MM.1S (cell line): ENCODE measurements at regions not wholly inside any gene's neighbourhood (a gene's known extent, or its start where the extent isn't known, plus 50 kb on each side); places are given as distances from the start of the nearest gene placed in this dataset.

Source experiments
- DNase-seq: peaks from one replicate; pipeline ENCODE4 v3.0.0-alpha.2; 2015
- H2AFZ ChIP-seq: fragments of 300-600 bp; sonication (generic); 2 replicates; pipeline ENCODE4 v1.6.0; 2016; ENCODE audit warnings: antibody characterized with exemption, low read length
- H3F3A ChIP-seq: fragments of 300-600 bp; sonication (generic); 2 replicates; pipeline ENCODE4 v1.6.1; 2016; ENCODE audit warnings: mild to moderate bottlenecking, antibody characterized with exemption, low read length, moderate library complexity, mixed read lengths; ENCODE audit not compliant: insufficient read depth
- H3K27ac ChIP-seq: fragments of 300-600 bp; sonication (generic); 2 replicates; pipeline ENCODE4 v1.5.1; 2016; ENCODE audit warnings: mild to moderate bottlenecking, low read length
- H3K27me3 ChIP-seq: fragments of 300-600 bp; sonication (generic); replicated peaks from 2 replicates; pipeline ENCODE4 v1.6.0; 2016; ENCODE audit warnings: low read length; ENCODE audit not compliant: insufficient read depth
- H3K36me3 ChIP-seq: fragments of 300-600 bp; sonication (generic); replicated peaks from 2 replicates; pipeline ENCODE4 v1.6.1; 2016; ENCODE audit warnings: mild to moderate bottlenecking, low read length, mixed read lengths; ENCODE audit not compliant: insufficient read depth
- H3K4me1 ChIP-seq: fragments of 300-600 bp; sonication (generic); 2 replicates; pipeline ENCODE4 v1.6.1; 2016; ENCODE audit warnings: low read length, mixed read lengths
- H3K4me2 ChIP-seq: fragments of 300-600 bp; sonication (generic); 2 replicates; pipeline ENCODE4 v1.6.0; 2016; ENCODE audit warnings: low read depth, low read length
- H3K4me3 ChIP-seq: fragments of 300-600 bp; sonication (generic); 2 replicates; pipeline ENCODE4 v1.5.1; 2016; ENCODE audit warnings: low read length, mixed read lengths
- H3K79me2 ChIP-seq: fragments of 300-600 bp; sonication (generic); 2 replicates; pipeline ENCODE4 v1.6.1; 2016; ENCODE audit warnings: mixed run types, low read length, mixed read lengths
- H3K9ac ChIP-seq: fragments of 300-600 bp; sonication (generic); 2 replicates; pipeline ENCODE4 v1.6.1; 2016; ENCODE audit warnings: low read length, mixed read lengths
- H3K9me2 ChIP-seq: fragments of 300-600 bp; sonication (generic); replicated peaks from 2 replicates; pipeline ENCODE4 v1.6.1; 2016; ENCODE audit warnings: mild to moderate bottlenecking, low read length, mixed read lengths; ENCODE audit not compliant: insufficient read depth
- H3K9me3 ChIP-seq: fragments of 300-600 bp; sonication (generic); replicated peaks from 2 replicates; pipeline ENCODE4 v1.6.1; 2016; ENCODE audit warnings: mild to moderate bottlenecking, low read length, mixed read lengths; ENCODE audit not compliant: insufficient read depth
- H4K20me1 ChIP-seq: fragments of 300-600 bp; sonication (generic); 2 replicates; pipeline ENCODE4 v1.6.1; 2016; ENCODE audit warnings: mild to moderate bottlenecking, low read length, moderate library complexity, mixed read lengths; ENCODE audit not compliant: insufficient read depth
- EZH2 ChIP-seq: fragments of 300-600 bp; sonication (generic); optimal IDR thresholded peaks from 2 replicates; pipeline ENCODE3; 2017; ENCODE audit warnings: low read depth, mild to moderate bottlenecking, antibody characterized with exemption, low read length, mixed read lengths
- EZH2phosphoT487 ChIP-seq: fragments of 300-600 bp; sonication (generic); IDR thresholded peaks from 2 replicates; pipeline ENCODE4 v1.6.1; 2018; ENCODE audit warnings: antibody characterized with exemption, low read length
- TF ChIP-seq, protein P1 (sequence below): fragments of 300-600 bp; sonication (generic); IDR thresholded peaks from 2 replicates; pipeline ENCODE4 v1.5.1; 2016; ENCODE audit warnings: antibody characterized with exemption, low read length, mixed read lengths

DNA sequence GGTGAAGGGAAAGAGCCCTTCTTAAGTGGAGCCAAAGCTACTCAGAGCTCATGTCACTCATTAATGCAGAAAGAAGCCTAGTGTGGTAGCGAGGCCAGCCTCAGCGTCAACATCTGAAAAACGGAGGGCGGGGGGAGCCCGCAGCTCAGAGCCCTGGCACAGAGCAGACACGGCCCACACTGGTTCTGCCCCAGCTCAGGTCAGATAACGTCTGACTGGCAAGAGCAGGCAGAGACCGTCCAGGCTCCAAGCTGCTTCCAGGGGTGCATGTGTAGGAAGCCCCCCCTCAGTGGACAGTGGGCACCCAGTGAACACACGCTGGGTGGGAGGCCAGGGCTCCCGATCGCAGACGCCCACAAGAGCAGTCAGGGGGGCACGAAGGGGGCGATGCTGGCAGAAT, 100.8 kb downstream of the SHANK2 start:
- peaks cover 74% of the 10 kb centered on the region for H3K27me3 ChIP-seq
- H4K20me1 ChIP-seq = no peaks in the 10 kb centered on the region
- no peaks in the 10 kb centered on the region for H3K79me2 ChIP-seq
- H3F3A ChIP-seq = no peaks in the 10 kb centered on the region
- no peaks in the 10 kb centered on the region for H3K4me1 ChIP-seq
- H3K27ac ChIP-seq = no peak overlapping the region
- H3K4me3 ChIP-seq = no peak overlapping the region
- H3K9me3 ChIP-seq = no peaks in the 10 kb centered on the region
- H2AFZ ChIP-seq = no peak overlapping the region
- no peaks in the 10 kb centered on the region for H3K36me3 ChIP-seq
- TF ChIP-seq EZH2 = no peak
- TF ChIP-seq EZH2phosphoT487 = no peak
- TF ChIP-seq, protein P1, sequence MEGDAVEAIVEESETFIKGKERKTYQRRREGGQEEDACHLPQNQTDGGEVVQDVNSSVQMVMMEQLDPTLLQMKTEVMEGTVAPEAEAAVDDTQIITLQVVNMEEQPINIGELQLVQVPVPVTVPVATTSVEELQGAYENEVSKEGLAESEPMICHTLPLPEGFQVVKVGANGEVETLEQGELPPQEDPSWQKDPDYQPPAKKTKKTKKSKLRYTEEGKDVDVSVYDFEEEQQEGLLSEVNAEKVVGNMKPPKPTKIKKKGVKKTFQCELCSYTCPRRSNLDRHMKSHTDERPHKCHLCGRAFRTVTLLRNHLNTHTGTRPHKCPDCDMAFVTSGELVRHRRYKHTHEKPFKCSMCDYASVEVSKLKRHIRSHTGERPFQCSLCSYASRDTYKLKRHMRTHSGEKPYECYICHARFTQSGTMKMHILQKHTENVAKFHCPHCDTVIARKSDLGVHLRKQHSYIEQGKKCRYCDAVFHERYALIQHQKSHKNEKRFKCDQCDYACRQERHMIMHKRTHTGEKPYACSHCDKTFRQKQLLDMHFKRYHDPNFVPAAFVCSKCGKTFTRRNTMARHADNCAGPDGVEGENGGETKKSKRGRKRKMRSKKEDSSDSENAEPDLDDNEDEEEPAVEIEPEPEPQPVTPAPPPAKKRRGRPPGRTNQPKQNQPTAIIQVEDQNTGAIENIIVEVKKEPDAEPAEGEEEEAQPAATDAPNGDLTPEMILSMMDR = no peak
- H3K4me2 ChIP-seq = no peak overlapping the region
- DNase-seq = no peak
- H3K9me2 ChIP-seq = no peaks in the 10 kb centered on the region
- no peak overlapping the region for H3K9ac ChIP-seq

DNA sequence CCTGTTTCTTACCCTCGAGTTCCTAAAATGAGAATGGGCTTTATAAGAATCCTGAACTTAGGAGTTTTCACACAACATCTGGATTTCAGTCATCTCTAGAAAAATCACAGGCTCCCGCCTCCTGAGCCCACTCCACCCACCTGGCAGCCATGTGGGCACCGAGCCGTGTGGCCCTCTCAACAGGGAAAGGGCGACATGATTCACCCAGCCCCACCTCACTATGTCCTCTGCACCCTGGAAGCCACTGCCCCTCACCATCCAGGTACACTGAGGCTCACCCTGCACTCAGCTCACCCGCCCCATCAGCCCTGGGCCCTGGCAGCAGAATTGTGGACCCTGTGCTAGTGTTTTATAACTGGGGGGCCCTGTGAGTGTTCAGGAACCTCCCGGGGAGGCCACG, 101.5 kb downstream of the SHANK2 start:
- no peak overlapping the region for H3K9ac ChIP-seq
- no peak overlapping the region for H3K27ac ChIP-seq
- H3F3A ChIP-seq = no peaks in the 10 kb centered on the region
- no peaks in the 10 kb centered on the region for H3K36me3 ChIP-seq
- H4K20me1 ChIP-seq = no peaks in the 10 kb centered on the region
- no peaks in the 10 kb centered on the region for H3K79me2 ChIP-seq
- no peaks in the 10 kb centered on the region for H3K4me1 ChIP-seq
- no peak for DNase-seq
- peaks cover 74% of the 10 kb centered on the region for H3K27me3 ChIP-seq
- H3K4me3 ChIP-seq = no peak overlapping the region
- TF ChIP-seq EZH2phosphoT487 (no peak), EZH2 (no peak)
- TF ChIP-seq, protein P1 = no peak
- no peaks in the 10 kb centered on the region for H3K9me3 ChIP-seq
- no peak overlapping the region for H3K4me2 ChIP-seq
- H3K9me2 ChIP-seq = no peaks in the 10 kb centered on the region
- H2AFZ ChIP-seq = no peak overlapping the region

DNA sequence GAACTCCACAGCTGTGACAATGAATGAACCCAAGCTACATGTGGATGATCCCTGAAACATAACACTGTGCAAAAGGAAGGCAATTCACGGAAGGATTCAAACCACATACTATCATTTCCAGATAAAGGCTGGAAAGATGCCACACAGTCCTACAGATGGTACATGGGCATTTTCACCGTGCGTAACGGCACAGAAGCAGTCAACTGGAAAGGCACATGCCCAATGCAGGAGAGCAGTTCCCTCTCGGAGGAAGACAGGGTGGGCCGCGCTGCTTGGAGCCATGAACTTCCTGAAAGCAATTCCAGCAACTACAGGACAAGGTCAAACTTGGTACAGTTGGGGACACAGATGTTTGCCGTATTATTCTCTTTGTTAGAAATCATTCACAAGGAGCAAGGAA, 103.7 kb downstream of the SHANK2 start:
- H3K36me3 ChIP-seq = no peaks in the 10 kb centered on the region

More for the DNA sequence above, 103.7 kb downstream of the SHANK2 start:
- TF ChIP-seq EZH2 (no peak), EZH2phosphoT487 (no peak)
- TF ChIP-seq, protein P1 = no peak
- H3K9me3 ChIP-seq = no peaks in the 10 kb centered on the region
- no peaks in the 10 kb centered on the region for H3F3A ChIP-seq
- no peak for DNase-seq
- no peak overlapping the region for H3K27ac ChIP-seq
- no peak overlapping the region for H3K9ac ChIP-seq
- H3K4me2 ChIP-seq = no peak overlapping the region
- no peaks in the 10 kb centered on the region for H3K79me2 ChIP-seq
- no peak overlapping the region for H2AFZ ChIP-seq
- no peak overlapping the region for H3K4me3 ChIP-seq
- no peaks in the 10 kb centered on the region for H3K4me1 ChIP-seq
- H3K9me2 ChIP-seq = no peaks in the 10 kb centered on the region
- H3K27me3 ChIP-seq = peaks cover 85% of the 10 kb centered on the region
- no peaks in the 10 kb centered on the region for H4K20me1 ChIP-seq
